Prostate gland (tissue), 2 donors: ENCODE measurements at regions not wholly inside any gene's neighbourhood (a gene's known extent, or its start where the extent isn't known, plus 50 kb on each side); places are given as distances from the start of the nearest gene placed in this dataset.

ENCODE experiments used
- POLR2AphosphoS5 ChIP-seq: sonication (generic); formaldehyde crosslinking; IDR thresholded peaks from one replicate; pipeline ENCODE4 v1.6.1; 2017; ENCODE audit warnings: antibody characterized with exemption
- TF ChIP-seq, protein P1 (sequence below), 4 experiments: fragments of 200-600 bp in 2 of 4; fragments of 450-650 bp in 2 of 4; sonication (generic) in 2 of 4; IDR thresholded peaks; 1 replicate in 3 of 4; 2 replicates in 1 of 4; pipeline ENCODE4 v1.5.1; 2016 to 2019; ENCODE audit warnings: antibody characterized with exemption in 4 of 4, mild to moderate bottlenecking in 2 of 4, moderate library complexity in 2 of 4

DNA sequence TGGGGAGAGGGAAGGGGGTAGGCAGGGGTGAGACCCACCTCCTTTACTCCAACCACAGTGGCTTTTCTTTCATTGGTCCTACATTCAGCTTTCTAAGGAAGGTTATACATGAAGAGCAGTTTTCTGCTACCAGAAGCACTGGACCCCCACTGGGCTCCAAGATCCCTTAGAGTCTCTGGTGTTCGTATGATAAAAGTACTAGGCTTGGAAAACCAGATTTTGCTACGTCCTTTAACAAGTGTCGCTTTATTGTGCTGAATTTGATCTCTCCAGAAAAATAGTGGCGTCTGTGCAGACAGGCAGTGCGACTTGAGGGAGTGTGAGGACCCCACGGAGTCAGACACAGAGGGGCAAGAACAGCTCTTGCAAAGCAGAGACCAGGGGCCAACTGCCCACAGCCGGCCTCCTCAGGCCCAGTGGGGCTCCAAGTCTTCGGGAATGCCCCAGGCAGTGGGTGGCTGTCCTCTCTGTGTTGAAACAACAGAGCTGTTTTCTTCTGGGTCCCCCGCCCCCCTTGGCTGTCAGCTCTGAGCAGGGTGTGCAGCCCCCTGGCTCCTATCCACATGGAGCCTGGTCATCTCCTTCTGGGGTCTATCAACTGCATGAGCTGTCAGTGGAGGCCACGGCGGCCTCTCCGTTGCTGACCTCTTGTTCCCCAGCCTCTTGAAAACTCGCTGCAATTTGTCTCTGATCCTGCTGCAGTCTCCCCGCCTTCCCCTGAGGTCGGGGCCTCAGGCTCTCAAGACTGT lies 333.2 kb downstream of the RPS24 start:
- TF ChIP-seq POLR2AphosphoS5: no peak
- TF ChIP-seq, protein P1, sequence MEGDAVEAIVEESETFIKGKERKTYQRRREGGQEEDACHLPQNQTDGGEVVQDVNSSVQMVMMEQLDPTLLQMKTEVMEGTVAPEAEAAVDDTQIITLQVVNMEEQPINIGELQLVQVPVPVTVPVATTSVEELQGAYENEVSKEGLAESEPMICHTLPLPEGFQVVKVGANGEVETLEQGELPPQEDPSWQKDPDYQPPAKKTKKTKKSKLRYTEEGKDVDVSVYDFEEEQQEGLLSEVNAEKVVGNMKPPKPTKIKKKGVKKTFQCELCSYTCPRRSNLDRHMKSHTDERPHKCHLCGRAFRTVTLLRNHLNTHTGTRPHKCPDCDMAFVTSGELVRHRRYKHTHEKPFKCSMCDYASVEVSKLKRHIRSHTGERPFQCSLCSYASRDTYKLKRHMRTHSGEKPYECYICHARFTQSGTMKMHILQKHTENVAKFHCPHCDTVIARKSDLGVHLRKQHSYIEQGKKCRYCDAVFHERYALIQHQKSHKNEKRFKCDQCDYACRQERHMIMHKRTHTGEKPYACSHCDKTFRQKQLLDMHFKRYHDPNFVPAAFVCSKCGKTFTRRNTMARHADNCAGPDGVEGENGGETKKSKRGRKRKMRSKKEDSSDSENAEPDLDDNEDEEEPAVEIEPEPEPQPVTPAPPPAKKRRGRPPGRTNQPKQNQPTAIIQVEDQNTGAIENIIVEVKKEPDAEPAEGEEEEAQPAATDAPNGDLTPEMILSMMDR (IDR thresholded peaks at IDR 0.05): no peak
